Activated CD4-positive, alpha-beta T cell treated with anti-CD3 and anti-CD28 coated beads, Interleukin-2, Interleukin-6, amounts not matched to agents 100 ng/mL and 50 ng/mL, durations not matched to agents 16 hours and 8 hours (primary cell): ENCODE measurements at regions not wholly inside any gene's neighbourhood (a gene's known extent, or its start where the extent isn't known, plus 50 kb on each side); places are given as distances from the start of the nearest gene placed in this dataset.
"Not testable (repeated sequence)": the region's sequence is repeated elsewhere in the genome, so short reads cannot be mapped to it uniquely, and the experiment has no call there.

Experiments
- DNase-seq: peaks from one replicate; pipeline ENCODE4 v3.0.0-alpha.2; 2020

GRCh38 chr16:29177888-29178726 is 193.3 kb downstream of the LAT start:
- not testable (repeated sequence) for DNase-seq

GRCh38 chr16:29177203-29177887 is 192.5 kb downstream of the LAT start:
- DNase-seq: not testable (repeated sequence)

GRCh38 chr16:29176822-29177202 is 192.0 kb downstream of the LAT start:
- not testable (repeated sequence) for DNase-seq

GRCh38 chr16:29176154-29176470 is 191.3 kb downstream of the LAT start:
- not testable (repeated sequence) for DNase-seq

- DNase-seq: not testable (repeated sequence)
Observed at GRCh38 chr16:29175411-29176153, 190.7 kb downstream of the LAT start.

GRCh38 chr16:29173371-29174305 is 188.8 kb downstream of the LAT start:
- DNase-seq: not testable (repeated sequence)

GRCh38 chr16:29172098-29172724 is 187.4 kb downstream of the LAT start:
- not testable (repeated sequence) for DNase-seq

GRCh38 chr16:29171296-29171695 is 186.4 kb downstream of the LAT start:
- DNase-seq: not testable (repeated sequence)

GRCh38 chr16:29170393-29171119 is 185.7 kb downstream of the LAT start:
- not testable (repeated sequence) for DNase-seq

GRCh38 chr16:29169295-29169994 is 184.6 kb downstream of the LAT start:
- DNase-seq: not testable (repeated sequence)

- DNase-seq: not testable (repeated sequence)
Observed at GRCh38 chr16:29168515-29169259, 183.8 kb downstream of the LAT start.

- DNase-seq: not testable (repeated sequence)
Observed at GRCh38 chr16:29164442-29165089, 179.7 kb downstream of the LAT start.

- not testable (repeated sequence) for DNase-seq
Observed at GRCh38 chr16:29160171-29160570, 175.3 kb downstream of the LAT start.

- DNase-seq: not testable (repeated sequence)
Observed at GRCh38 chr16:29159603-29160002, 174.8 kb downstream of the LAT start.

- no peak for DNase-seq
Observed at GRCh38 chr16:29158785-29159184, 173.9 kb downstream of the LAT start.

GRCh38 chr16:29158031-29158784 is 173.4 kb downstream of the LAT start:
- DNase-seq: not testable (repeated sequence)

- DNase-seq: peak; percentile 15
Observed at GRCh38 chr16:29157051-29157923, 172.4 kb downstream of the LAT start.
